MM.1S (cell line): ENCODE measurements at regions not wholly inside any gene's neighbourhood (a gene's known extent, or its start where the extent isn't known, plus 50 kb on each side); places are given as distances from the start of the nearest gene placed in this dataset.

Experiments
- CTCF ChIP-seq: fragments of 300-600 bp; sonication (generic); IDR thresholded peaks from 2 replicates; pipeline ENCODE4 v1.5.1; 2016; ENCODE audit warnings: antibody characterized with exemption, low read length, mixed read lengths
- EZH2 ChIP-seq: fragments of 300-600 bp; sonication (generic); optimal IDR thresholded peaks from 2 replicates; pipeline ENCODE3; 2017; ENCODE audit warnings: low read depth, mild to moderate bottlenecking, antibody characterized with exemption, low read length, mixed read lengths

GRCh38 chrX:99242001-99242400, 1168.1 kb downstream of the PCDH19 start:
- TF ChIP-seq CTCF (no peak), EZH2 (no peak)
